IPS DF 6.9 (cell line): ENCODE measurements at regions not wholly inside any gene's neighbourhood (a gene's known extent, or its start where the extent isn't known, plus 50 kb on each side); places are given as distances from the start of the nearest gene placed in this dataset.
"Not testable (repeated sequence)": the region's sequence is repeated elsewhere in the genome, so short reads cannot be mapped to it uniquely, and the experiment has no call there.

ENCODE experiments used
- DNase-seq: peaks from one replicate; pipeline ENCODE4 v3.0.0-alpha.2; 2013; ENCODE audit warnings: low read depth, low spot score
- H3K27ac ChIP-seq: one replicate; pipeline ENCODE4 v1.5.1; 2013; ENCODE audit warnings: low read length, control low read depth
- H3K27me3 ChIP-seq: 2 replicates; pipeline ENCODE4 v1.6.1; 2013; ENCODE audit warnings: mild to moderate bottlenecking, low read length; ENCODE audit not compliant: control insufficient read depth, insufficient read depth
- H3K36me3 ChIP-seq: 2 replicates; pipeline ENCODE4 v1.6.1; 2013; ENCODE audit warnings: low read length; ENCODE audit not compliant: control insufficient read depth, insufficient read depth
- H3K4me1 ChIP-seq: 2 replicates; pipeline ENCODE4 v1.6.1; 2013; ENCODE audit warnings: low read length; ENCODE audit not compliant: control insufficient read depth, insufficient read depth
- H3K4me3 ChIP-seq: 2 replicates; pipeline ENCODE4 v1.5.1; 2013; ENCODE audit warnings: mild to moderate bottlenecking, low read length
- H3K9me3 ChIP-seq: 2 replicates; pipeline ENCODE4 v1.6.1; 2013; ENCODE audit warnings: low read length, inconsistent platforms; ENCODE audit not compliant: control insufficient read depth, insufficient read depth
- WGBS: extraction: QIAGEN DNeasy Blood & Tissue Kit; methylation state at CpG from one replicate; pipeline ENCODE4 v1.1.7; 2013; ENCODE audit warnings: mixed read lengths, missing lambda C conversion rate; ENCODE audit not compliant: insufficient read length, insufficient coverage; 5-methylcytosine and 5-hydroxymethylcytosine counted together

DNA sequence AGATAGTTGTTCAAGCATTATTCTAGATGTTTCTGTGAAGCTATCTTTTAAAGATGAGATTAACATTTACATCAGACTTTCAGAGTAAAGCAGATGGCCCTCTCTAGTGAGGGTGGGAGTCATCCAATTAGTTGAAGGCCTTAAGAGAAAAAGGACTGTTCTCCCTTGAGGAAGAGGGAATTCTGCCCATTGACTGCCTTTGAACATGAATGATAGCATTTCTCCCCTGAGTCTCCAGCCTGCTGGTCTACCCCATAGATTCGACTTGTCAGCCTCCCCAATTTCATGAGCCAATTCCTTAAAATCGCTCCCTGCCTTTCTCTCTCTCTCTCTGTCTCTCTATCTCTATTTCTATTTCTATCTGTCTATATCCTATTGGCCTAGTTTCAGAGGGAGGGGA, 115.5 kb downstream of the EBLN2 start:
- Histone ChIP-seq H3K27ac (no peak overlapping the region), H3K4me3 (no peak overlapping the region), H3K4me1 (peaks cover 2% of the 10 kb centered on the region; the same call in 1 of the 2 replicates), H3K9me3 (no peaks in the 10 kb centered on the region), H3K36me3 (no peaks in the 10 kb centered on the region), H3K27me3 (no peaks in the 10 kb centered on the region)
- WGBS = no CpG with 5 or more reads among the region's 2 CpGs
- no peak for DNase-seq

DNA sequence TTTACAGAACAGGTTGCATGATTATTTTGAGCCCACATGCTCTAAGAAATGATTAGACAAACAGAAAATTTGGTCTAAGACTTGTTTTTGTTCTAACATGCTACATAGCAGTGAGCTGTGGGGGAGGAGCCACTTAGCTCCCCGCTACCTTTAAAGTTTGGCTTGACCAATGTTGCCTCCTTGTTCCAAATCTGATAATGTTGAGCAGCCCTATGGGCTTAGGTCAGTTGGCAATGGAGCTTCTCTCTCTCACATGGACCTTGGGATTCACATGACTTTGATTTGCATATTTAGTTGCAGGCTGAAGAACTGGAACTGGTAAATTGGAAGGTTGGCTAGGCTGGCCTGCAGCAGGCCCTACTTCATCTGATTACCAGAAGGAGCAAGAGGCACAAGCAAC, 116.4 kb downstream of the EBLN2 start:
- Histone ChIP-seq H3K36me3 (no peaks in the 10 kb centered on the region), H3K4me1 (peaks cover 2% of the 10 kb centered on the region; the same call in 1 of the 2 replicates)
- no CpG with 5 or more reads among the region's 1 CpG for WGBS

DNA sequence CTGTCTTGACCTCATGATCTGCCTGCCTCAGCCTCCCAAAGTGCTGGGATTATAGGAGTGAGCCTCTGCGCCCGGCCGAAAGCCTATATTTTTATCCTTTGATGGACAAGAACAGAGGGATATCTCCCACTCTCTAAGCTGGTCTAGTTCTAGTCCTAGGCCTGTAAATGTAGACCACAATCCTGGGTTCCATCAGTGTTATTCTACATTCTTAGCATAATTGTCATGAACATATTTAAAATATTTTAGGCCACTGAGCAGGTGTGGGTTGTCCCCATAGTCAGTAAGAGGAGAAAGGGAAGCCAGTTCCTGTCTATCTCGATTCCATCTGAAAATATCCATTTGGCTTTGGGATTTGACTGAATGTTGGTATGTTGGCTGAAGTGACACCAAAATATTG, 118.1 kb downstream of the EBLN2 start:
- WGBS = no CpG with 5 or more reads among the region's 4 CpGs
- H3K36me3 ChIP-seq = no peaks in the 10 kb centered on the region
- no peaks in the 10 kb centered on the region for H3K9me3 ChIP-seq
- no peak overlapping the region for H3K4me3 ChIP-seq
- no peaks in the 10 kb centered on the region for H3K27me3 ChIP-seq
- DNase-seq = no peak
- H3K27ac ChIP-seq = no peak overlapping the region
- peaks cover 2% of the 10 kb centered on the region; the same call in 1 of the 2 replicates for H3K4me1 ChIP-seq

More for the DNA sequence above, 116.4 kb downstream of the EBLN2 start:
- Histone ChIP-seq H3K27me3 (no peaks in the 10 kb centered on the region), H3K27ac (no peak overlapping the region), H3K4me3 (no peak overlapping the region), H3K9me3 (no peaks in the 10 kb centered on the region)
- DNase-seq = no peak

DNA sequence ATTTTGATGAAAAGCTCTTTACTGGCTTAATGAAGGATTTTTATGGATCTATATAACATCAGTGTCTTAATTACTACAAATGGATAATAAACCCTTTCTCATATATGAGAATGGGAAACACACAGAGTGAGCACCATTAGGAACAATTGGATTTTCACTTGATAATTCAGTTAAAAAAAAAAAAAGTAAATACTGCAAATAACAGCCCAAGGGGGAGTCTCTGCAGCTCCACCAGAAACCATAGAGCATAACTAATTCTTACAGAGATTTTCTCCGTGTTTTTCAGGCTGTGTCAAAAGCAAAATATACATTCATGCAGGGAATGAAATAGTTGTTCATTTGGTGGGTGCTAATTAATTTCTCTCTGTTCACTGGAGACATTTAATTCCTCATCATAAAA, 125.3 kb downstream of the EBLN2 start:
- Histone ChIP-seq H3K27me3 (no peaks in the 10 kb centered on the region), H3K4me1 (no peaks in the 10 kb centered on the region), H3K36me3 (no peaks in the 10 kb centered on the region), H3K9me3 (no peaks in the 10 kb centered on the region), H3K4me3 (no peak overlapping the region), H3K27ac (no peak overlapping the region)
- no peak for DNase-seq
- no CpG with 5 or more reads among the region's 1 CpG for WGBS

DNA sequence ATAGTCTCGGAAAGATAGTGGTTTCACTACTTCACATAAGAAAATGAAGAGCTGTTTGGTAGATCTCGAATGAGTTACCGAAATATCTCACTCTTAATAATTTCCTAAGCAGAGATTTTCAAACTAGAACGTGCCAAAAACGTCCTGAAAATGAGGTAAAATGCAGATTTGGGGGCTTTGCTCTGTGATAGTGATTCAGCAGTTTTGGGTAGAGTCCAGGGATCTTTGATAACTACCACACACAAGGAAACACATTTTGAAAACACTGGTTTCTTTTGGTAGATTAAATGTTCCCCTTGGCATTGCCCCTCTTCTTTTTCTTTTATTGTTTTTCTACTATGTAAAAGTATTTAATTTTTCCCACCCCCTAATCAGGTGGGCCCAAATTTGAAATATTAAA, 125.9 kb downstream of the EBLN2 start:
- no peak overlapping the region for H3K27ac ChIP-seq
- H3K36me3 ChIP-seq = no peaks in the 10 kb centered on the region
- H3K4me1 ChIP-seq = no peaks in the 10 kb centered on the region
- no peak overlapping the region for H3K4me3 ChIP-seq
- no CpG with 5 or more reads among the region's 5 CpGs for WGBS
- H3K9me3 ChIP-seq = no peaks in the 10 kb centered on the region
- no peak for DNase-seq
- no peaks in the 10 kb centered on the region for H3K27me3 ChIP-seq

DNA sequence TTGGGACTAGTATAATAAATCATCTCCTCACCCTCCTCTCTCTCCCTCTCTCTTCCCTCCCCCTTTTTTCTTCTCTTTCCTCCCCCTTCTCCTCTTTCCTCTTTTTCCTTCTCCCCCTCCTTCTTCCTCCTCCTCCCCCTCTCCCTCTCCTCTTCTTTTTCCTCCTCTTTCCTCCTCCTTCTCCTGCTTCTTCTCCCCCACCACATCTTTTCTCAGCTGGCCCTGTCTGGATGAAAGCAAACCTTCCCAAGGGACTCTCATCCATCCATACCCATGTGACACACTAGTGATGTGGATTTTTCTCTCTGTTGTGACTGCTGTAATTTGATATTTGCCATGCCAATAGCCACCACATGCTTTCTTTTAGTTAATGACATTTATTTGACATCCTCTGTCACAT, 127.2 kb downstream of the EBLN2 start:
- no peak overlapping the region for H3K4me3 ChIP-seq
- H3K9me3 ChIP-seq = no peaks in the 10 kb centered on the region
- no peaks in the 10 kb centered on the region for H3K27me3 ChIP-seq
- no peak overlapping the region for H3K27ac ChIP-seq
- no peaks in the 10 kb centered on the region for H3K4me1 ChIP-seq
- no peaks in the 10 kb centered on the region for H3K36me3 ChIP-seq
- DNase-seq = no peak

DNA sequence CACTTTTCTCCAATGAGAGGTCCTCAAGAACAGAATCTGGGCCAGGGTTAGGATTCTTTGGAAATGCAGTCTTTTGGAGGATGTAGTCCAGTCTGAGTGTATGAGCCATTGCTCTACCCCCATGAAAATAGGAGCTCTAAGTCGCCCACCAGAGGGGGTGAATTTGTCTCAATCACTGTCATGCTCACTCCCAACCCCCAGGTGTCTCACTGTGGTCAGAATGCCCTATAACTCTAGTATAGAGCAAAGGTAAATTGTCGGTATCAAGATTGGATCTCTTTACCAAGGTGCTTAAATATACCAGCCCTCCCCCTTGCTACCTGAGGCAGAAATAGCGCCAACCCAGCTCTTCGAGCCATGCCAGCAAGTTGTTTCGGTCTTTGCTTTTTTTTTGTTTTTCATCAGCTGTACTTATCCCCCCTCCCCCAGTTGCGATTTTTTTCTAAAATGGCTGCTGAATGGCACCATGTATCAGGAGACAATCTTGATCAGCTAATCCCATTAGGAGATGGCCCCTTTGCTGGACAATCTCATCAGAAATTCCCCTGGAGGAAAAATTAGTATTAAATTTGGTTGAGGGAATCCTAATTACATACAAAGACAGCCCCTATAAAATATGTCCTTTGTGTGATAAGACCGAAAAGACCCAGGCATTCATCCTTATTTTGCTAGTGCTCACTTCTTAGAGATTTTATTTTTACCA, 130.7 kb downstream of the EBLN2 start:
- peak; percentile 61 for DNase-seq
- H3K36me3 ChIP-seq = no peaks in the 10 kb centered on the region
- H3K9me3 ChIP-seq = no peaks in the 10 kb centered on the region
- no CpG with 5 or more reads among the region's 7 CpGs for WGBS
- no peaks in the 10 kb centered on the region for H3K27me3 ChIP-seq
- no peak overlapping the region for H3K4me3 ChIP-seq
- H3K27ac ChIP-seq = no peak overlapping the region
- no peaks in the 10 kb centered on the region for H3K4me1 ChIP-seq

DNA sequence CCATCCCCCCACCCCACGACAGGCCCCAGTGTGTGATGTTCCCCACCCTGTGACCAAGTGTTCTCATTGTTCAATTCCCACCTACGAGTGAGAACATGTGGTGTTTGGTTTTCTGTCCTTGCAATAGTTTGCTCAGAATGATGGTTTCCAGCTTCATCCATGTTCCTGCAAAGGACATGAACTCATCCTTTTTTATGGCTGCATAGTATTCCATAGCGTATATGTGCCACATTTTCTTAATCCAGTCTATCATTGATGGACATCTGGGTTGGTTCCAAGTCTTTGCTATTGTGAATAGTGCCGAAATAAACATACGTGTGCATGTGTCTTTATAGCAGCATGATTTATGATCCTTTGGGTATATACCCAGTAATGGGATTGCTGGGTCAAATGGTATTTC, 132.5 kb downstream of the EBLN2 start:
- H3K4me3 ChIP-seq, DNase-seq, H3K27me3 ChIP-seq, H3K36me3 ChIP-seq, H3K9me3 ChIP-seq, H3K27ac ChIP-seq, H3K4me1 ChIP-seq: not testable (repeated sequence)
- no CpG with 5 or more reads among the region's 5 CpGs for WGBS

DNA sequence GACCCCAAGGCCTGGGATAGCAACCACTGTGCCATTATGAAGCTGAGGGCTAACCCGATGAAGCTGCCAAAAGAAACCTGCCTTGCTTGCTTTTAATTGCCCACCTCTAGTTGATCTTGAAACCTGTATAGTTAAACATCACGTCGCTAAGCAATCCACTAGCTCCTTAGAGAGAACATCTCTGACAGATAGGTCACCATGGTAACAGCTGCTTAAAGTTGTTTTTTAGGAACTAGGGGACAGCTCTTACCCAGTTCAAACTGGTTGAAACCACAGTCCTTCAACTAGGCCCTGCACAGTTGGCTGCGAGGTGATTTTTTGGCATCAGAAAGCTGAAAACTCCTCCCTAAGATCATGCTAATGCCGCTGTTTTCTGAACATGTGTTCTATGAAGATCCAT, 135.7 kb downstream of the EBLN2 start:
- Histone ChIP-seq H3K27ac (no peak overlapping the region), H3K27me3 (no peaks in the 10 kb centered on the region), H3K4me1 (no peaks in the 10 kb centered on the region), H3K4me3 (no peak overlapping the region), H3K36me3 (no peaks in the 10 kb centered on the region), H3K9me3 (no peaks in the 10 kb centered on the region)
- WGBS = no CpG with 5 or more reads among the region's 5 CpGs
- DNase-seq = no peak

DNA sequence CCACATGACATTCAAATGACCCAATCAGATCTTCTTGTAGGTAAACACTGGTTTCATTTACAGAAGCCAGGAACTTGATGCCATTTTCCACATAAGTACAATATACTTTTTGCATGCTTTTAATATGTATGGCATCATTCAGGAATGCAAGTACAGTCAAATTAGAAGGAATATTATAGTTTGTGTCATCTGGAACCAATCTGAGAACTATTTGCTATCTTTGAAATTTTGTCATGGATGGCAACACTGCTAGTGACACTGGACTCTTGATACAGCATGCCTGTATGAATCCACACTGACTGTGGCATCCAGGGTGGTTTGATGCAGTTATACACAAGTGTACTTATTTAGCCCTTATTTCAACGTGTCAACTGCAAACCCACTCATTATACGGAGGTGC, 141.6 kb downstream of the EBLN2 start:
- Histone ChIP-seq H3K36me3 (no peaks in the 10 kb centered on the region), H3K4me3 (no peak overlapping the region), H3K9me3 (no peaks in the 10 kb centered on the region), H3K27me3 (no peaks in the 10 kb centered on the region), H3K27ac (no peak overlapping the region), H3K4me1 (no peaks in the 10 kb centered on the region)
- DNase-seq = no peak
- WGBS = no CpG with 5 or more reads among the region's 2 CpGs

DNA sequence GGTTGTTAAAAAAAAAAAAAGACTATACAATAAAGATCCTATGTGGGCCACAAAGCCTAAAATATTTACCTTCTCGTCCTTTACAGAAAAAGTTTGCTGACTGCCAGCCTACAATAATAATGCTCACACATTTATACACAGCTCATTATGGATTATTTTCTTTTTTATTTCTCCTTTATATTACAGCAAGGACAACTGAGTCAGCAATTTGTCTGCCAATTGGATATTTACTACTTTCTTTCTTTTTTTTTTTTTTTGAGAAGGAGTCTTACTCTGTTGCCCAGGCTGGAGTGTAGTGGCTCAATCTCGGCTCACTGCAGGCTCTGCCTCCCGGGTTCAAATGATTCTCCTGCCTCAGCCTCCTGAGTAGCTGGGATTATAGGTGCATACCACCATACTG, 142.2 kb downstream of the EBLN2 start:
- Histone ChIP-seq H3K27me3 (no peaks in the 10 kb centered on the region), H3K27ac (no peak overlapping the region), H3K36me3 (no peaks in the 10 kb centered on the region), H3K9me3 (no peaks in the 10 kb centered on the region), H3K4me1 (no peaks in the 10 kb centered on the region), H3K4me3 (no peak overlapping the region)
- WGBS = no CpG with 5 or more reads among the region's 3 CpGs
- DNase-seq = no peak
